ENCODE measurements at regions not wholly inside any gene's neighbourhood (a gene's known extent, or its start where the extent isn't known, plus 50 kb on each side); places are given as distances from the start of the nearest gene placed in this dataset.

- TF ChIP-seq CTCF (IDR thresholded peaks at IDR 0.05) (no peak), FOXJ3 (CRISPR knock-in tag; IDR thresholded peaks at IDR 0.05; ENCODE audit: borderline replicate concordance) (no peak), FOXK1 (CRISPR knock-in tag; IDR thresholded peaks at IDR 0.05) (no peak), SOX15 (CRISPR knock-in tag; IDR thresholded peaks at IDR 0.05) (no peak), ERG (CRISPR knock-in tag; IDR thresholded peaks at IDR 0.05) (no peak), NFYB (CRISPR knock-in tag; conservative IDR thresholded peaks at IDR 0.05; ENCODE audit: low read depth) (no peak), CREB1 (CRISPR knock-in tag; IDR thresholded peaks at IDR 0.05) (no peak), ESRRA (CRISPR knock-in tag; IDR thresholded peaks at IDR 0.05; ENCODE audit: borderline replicate concordance) (no peak), SP1 (CRISPR knock-in tag; conservative IDR thresholded peaks at IDR 0.05) (no peak), HMGXB4 (CRISPR knock-in tag; IDR thresholded peaks at IDR 0.05) (no peak), FOXP1 (CRISPR knock-in tag; IDR thresholded peaks at IDR 0.05; ENCODE audit: borderline replicate concordance) (no peak), FOXP4 (CRISPR knock-in tag; IDR thresholded peaks at IDR 0.05) (no peak)
These were observed 187.4 kb upstream of the GHR start for GRCh38 chr5:42235837-42236236.
